Erythroblast (primary cell): ENCODE measurements at regions not wholly inside any gene's neighbourhood (a gene's known extent, or its start where the extent isn't known, plus 50 kb on each side); places are given as distances from the start of the nearest gene placed in this dataset.

Source experiments
- GATA1 ChIP-seq: IDR thresholded peaks from 2 replicates; pipeline ENCODE4 v1.6.1; 2011; ENCODE audit warnings: low read depth, mild to moderate bottlenecking, control low read depth, low read length, moderate library complexity
- POLR2A ChIP-seq: IDR thresholded peaks from 2 replicates; pipeline ENCODE4 v1.6.1; 2011; ENCODE audit warnings: mild to moderate bottlenecking, low read length

GRCh38 chr2:220948579-220948978, 623.5 kb downstream of the EPHA4 start:
- TF ChIP-seq POLR2A = no peak
- no peak for TF ChIP-seq GATA1
